ENCODE measurements at regions not wholly inside any gene's neighbourhood (a gene's known extent, or its start where the extent isn't known, plus 50 kb on each side); places are given as distances from the start of the nearest gene placed in this dataset.
"Not testable (repeated sequence)": the region's sequence is repeated elsewhere in the genome, so short reads cannot be mapped to it uniquely, and the experiment has no call there.

GRCh38 chr22:18731075-18731666 is 119.5 kb upstream of the RIMBP3 start:
- Mint-ChIP-seq H3K36me3 (no peaks in the 10 kb centered on the region), H3K9me3 (peaks cover 2% of the 10 kb centered on the region), H3K27me3 (no peaks in the 10 kb centered on the region), H3K27ac (no peak overlapping the region), H3K4me3 (no peak overlapping the region), H3K4me1 (no peaks in the 10 kb centered on the region)
- ATAC-seq, result no peak

- H3K36me3 Mint-ChIP-seq, H3K27ac Mint-ChIP-seq, H3K27me3 Mint-ChIP-seq, H3K4me1 Mint-ChIP-seq, H3K4me3 Mint-ChIP-seq, H3K9me3 Mint-ChIP-seq: not testable (repeated sequence)
- ATAC-seq, result peak; percentile 77
Observed at GRCh38 chr22:18730410-18730809, 118.7 kb upstream of the RIMBP3 start.
